IPS DF 4.7 (cell line): ENCODE measurements at regions not wholly inside any gene's neighbourhood (a gene's known extent, or its start where the extent isn't known, plus 50 kb on each side); places are given as distances from the start of the nearest gene placed in this dataset.

Experiments
- DNase-seq: peaks from one replicate; pipeline ENCODE4 v3.0.0-alpha.2; 2013; ENCODE audit warnings: low spot score; ENCODE audit errors: extremely low read depth

GRCh38 chr2:173588931-173589369 is 234.3 kb downstream of the CDCA7 start:
- no peak for DNase-seq

- DNase-seq: no peak
Measured at GRCh38 chr2:173589604-173590275, 235.1 kb downstream of the CDCA7 start.

GRCh38 chr2:173590276-173590861 is 235.7 kb downstream of the CDCA7 start:
- DNase-seq: no peak

- DNase-seq: no peak
Measured at GRCh38 chr2:173593109-173593508, 238.4 kb downstream of the CDCA7 start.

- DNase-seq: no peak
Measured at GRCh38 chr2:173596244-173596643, 241.6 kb downstream of the CDCA7 start.

- DNase-seq: no peak
Measured at GRCh38 chr2:173598525-173598924, 243.9 kb downstream of the CDCA7 start.

GRCh38 chr2:173599821-173600359 is 245.2 kb downstream of the CDCA7 start:
- no peak for DNase-seq

GRCh38 chr2:173602153-173602795 is 247.6 kb downstream of the CDCA7 start:
- DNase-seq: no peak

GRCh38 chr2:173605994-173606393 is 251.3 kb downstream of the CDCA7 start:
- no peak for DNase-seq

GRCh38 chr2:173606619-173607248 is 252.1 kb downstream of the CDCA7 start:
- DNase-seq: no peak

GRCh38 chr2:173607606-173608311 is 253.1 kb downstream of the CDCA7 start:
- no peak for DNase-seq

- DNase-seq: no peak
Measured at GRCh38 chr2:173611121-173611520, 256.4 kb downstream of the CDCA7 start.

- no peak for DNase-seq
Measured at GRCh38 chr2:173612354-173612753, 257.7 kb downstream of the CDCA7 start.

- no peak for DNase-seq
Measured at GRCh38 chr2:173613386-173613785, 258.7 kb downstream of the CDCA7 start.

- DNase-seq: no peak
Measured at GRCh38 chr2:173614265-173614930, 259.7 kb downstream of the CDCA7 start.

GRCh38 chr2:173623438-173624319 is 269.0 kb downstream of the CDCA7 start:
- DNase-seq: no peak

- no peak for DNase-seq
Measured at GRCh38 chr2:173625315-173625714, 270.6 kb downstream of the CDCA7 start.

- no peak for DNase-seq
Measured at GRCh38 chr2:173629076-173629475, 274.4 kb downstream of the CDCA7 start.

GRCh38 chr2:173630425-173631126 is 275.9 kb downstream of the CDCA7 start:
- DNase-seq: no peak
